ENCODE measurements at regions not wholly inside any gene's neighbourhood (a gene's known extent, or its start where the extent isn't known, plus 50 kb on each side); places are given as distances from the start of the nearest gene placed in this dataset.

GRCh38 chr1:199297174-199297573, 658.3 kb downstream of the PTPRC start:
- H3K4me3 ChIP-seq (ENCODE audit: low read depth, low read length), result no peak overlapping the region
- no peak for TF ChIP-seq CTCF (conservative IDR thresholded peaks at IDR 0.05; ENCODE audit: low read depth, low read length)
- no peak for DNase-seq (ENCODE audit: low read depth)

GRCh38 chr1:199297887-199298286, 659.0 kb downstream of the PTPRC start:
- H3K4me3 ChIP-seq (ENCODE audit: low read depth, low read length), result no peak overlapping the region
- no peak for DNase-seq (ENCODE audit: low read depth)
- TF ChIP-seq CTCF (conservative IDR thresholded peaks at IDR 0.05; ENCODE audit: low read depth, low read length), result no peak

- no peak for DNase-seq (ENCODE audit: low read depth)
- no peak overlapping the region for H3K4me3 ChIP-seq (ENCODE audit: low read depth, low read length)
- no peak for TF ChIP-seq CTCF (conservative IDR thresholded peaks at IDR 0.05; ENCODE audit: low read depth, low read length)
Measured at GRCh38 chr1:199298825-199299224, 660.0 kb downstream of the PTPRC start.

- no peak for TF ChIP-seq CTCF (conservative IDR thresholded peaks at IDR 0.05; ENCODE audit: low read depth, low read length)
- no peak overlapping the region for H3K4me3 ChIP-seq (ENCODE audit: low read depth, low read length)
- DNase-seq (ENCODE audit: low read depth), result no peak
Measured at GRCh38 chr1:199301472-199302217, 662.8 kb downstream of the PTPRC start.

- H3K4me3 ChIP-seq (ENCODE audit: low read depth, low read length), result no peak overlapping the region
- TF ChIP-seq CTCF (conservative IDR thresholded peaks at IDR 0.05; ENCODE audit: low read depth, low read length), result no peak
- no peak for DNase-seq (ENCODE audit: low read depth)
Measured at GRCh38 chr1:199302554-199302953, 663.7 kb downstream of the PTPRC start.

- no peak overlapping the region for H3K4me3 ChIP-seq (ENCODE audit: low read depth, low read length)
- no peak for TF ChIP-seq CTCF (conservative IDR thresholded peaks at IDR 0.05; ENCODE audit: low read depth, low read length)
- no peak for DNase-seq (ENCODE audit: low read depth)
Measured at GRCh38 chr1:199303035-199303434, 664.2 kb downstream of the PTPRC start.

- no peak overlapping the region for H3K4me3 ChIP-seq (ENCODE audit: low read depth, low read length)
- no peak for DNase-seq (ENCODE audit: low read depth)
- TF ChIP-seq CTCF (conservative IDR thresholded peaks at IDR 0.05; ENCODE audit: low read depth, low read length), result no peak
Measured at GRCh38 chr1:199305053-199305452, 666.2 kb downstream of the PTPRC start.

Measured in epithelial cell of proximal tubule (primary cell).